HG02938 (cell line): ENCODE measurements at regions not wholly inside any gene's neighbourhood (a gene's known extent, or its start where the extent isn't known, plus 50 kb on each side); places are given as distances from the start of the nearest gene placed in this dataset.

Experiments
- ATAC-seq: cut with Tn5 transposase; IDR thresholded peaks from one replicate; pipeline ENCODE4 v1.9.1; 2021; ENCODE audit warnings: mild to moderate bottlenecking, moderate library complexity; ENCODE audit not compliant: unreplicated experiment

- no peak for ATAC-seq
Measured at GRCh38 chr9:105187781-105188180, 56.7 kb upstream of the SLC44A1 start.

GRCh38 chr9:105188746-105189145, 55.7 kb upstream of the SLC44A1 start:
- ATAC-seq, result no peak

GRCh38 chr9:105191508-105192121, 52.8 kb upstream of the SLC44A1 start:
- no peak for ATAC-seq

GRCh38 chr9:105193560-105193959, 50.9 kb upstream of the SLC44A1 start:
- no peak for ATAC-seq

GRCh38 chr9:105194234-105194633, 50.2 kb upstream of the SLC44A1 start:
- no peak for ATAC-seq
